UCSD-AML1 (cell line): ENCODE measurements at regions not wholly inside any gene's neighbourhood (a gene's known extent, or its start where the extent isn't known, plus 50 kb on each side); places are given as distances from the start of the nearest gene placed in this dataset.

ENCODE experiments used
- DNase-seq: peaks from one replicate; lab custom pipeline; 2025; ENCODE audit not compliant: unreplicated experiment; lab: John Stamatoyannopoulos, UW

GRCh38 chr2:38450509-38450908, 73.4 kb upstream of the ATL2 start:
- DNase-seq = no peak

GRCh38 chr2:38448692-38449410, 71.8 kb upstream of the ATL2 start:
- DNase-seq = no peak

DNA sequence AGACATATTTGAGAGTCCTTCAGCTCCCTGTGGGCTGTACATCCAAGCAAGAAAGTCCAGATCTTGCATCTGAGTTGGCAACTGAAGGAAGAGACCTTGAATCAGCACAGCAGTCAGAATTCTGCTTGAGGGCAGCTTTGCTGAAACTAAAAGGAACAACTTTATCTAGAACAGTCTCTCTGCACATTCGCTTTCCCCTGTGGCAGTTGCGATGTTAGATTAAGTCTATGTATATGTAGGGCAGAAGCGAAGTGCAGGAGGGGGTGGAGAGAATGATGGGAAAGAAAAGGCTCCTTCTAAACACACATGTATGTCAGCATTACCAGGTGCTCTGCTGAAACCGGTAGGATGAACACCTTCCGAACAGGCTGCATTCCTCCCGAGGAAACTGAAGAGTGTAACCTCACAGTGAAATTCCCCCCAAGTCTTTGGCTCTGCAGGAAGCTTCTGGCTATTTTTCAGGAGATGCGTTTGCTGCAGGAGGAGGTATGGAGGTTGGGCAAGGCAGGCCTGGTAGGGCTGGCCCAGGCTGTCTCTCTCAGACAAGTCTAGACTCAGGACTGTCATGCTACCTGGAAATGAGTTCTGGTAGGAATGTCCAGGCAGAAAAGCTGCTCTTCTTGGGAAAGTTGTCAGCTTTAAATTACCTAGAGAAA, 70.0 kb upstream of the ATL2 start:
- no peak for DNase-seq

GRCh38 chr2:38446418-38446817, 69.3 kb upstream of the ATL2 start:
- no peak for DNase-seq

- no peak for DNase-seq
These were observed 67.2 kb upstream of the ATL2 start for GRCh38 chr2:38444247-38444646.

- no peak for DNase-seq
These were observed 65.8 kb upstream of the ATL2 start for GRCh38 chr2:38442643-38443541.

DNA sequence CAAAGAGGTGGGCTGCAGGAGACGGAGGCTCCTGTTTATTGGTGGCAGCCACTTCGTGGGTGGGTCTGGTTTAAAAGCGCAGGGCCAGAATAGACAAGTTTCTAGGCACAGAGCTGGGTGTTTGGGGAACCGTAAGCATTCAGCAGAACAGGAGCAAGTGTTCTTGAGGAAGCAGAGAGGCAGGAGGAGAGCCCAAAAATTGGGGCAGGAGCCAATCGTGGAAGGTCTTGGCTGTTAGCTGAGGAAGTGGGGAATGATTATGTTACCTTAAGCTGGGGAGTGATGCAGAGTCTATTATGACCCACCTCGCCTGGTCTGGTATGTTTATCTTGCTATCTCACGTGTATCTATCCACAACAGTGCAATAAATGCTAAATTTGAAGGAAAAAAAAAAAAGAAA, 64.3 kb upstream of the ATL2 start:
- no peak for DNase-seq

DNA sequence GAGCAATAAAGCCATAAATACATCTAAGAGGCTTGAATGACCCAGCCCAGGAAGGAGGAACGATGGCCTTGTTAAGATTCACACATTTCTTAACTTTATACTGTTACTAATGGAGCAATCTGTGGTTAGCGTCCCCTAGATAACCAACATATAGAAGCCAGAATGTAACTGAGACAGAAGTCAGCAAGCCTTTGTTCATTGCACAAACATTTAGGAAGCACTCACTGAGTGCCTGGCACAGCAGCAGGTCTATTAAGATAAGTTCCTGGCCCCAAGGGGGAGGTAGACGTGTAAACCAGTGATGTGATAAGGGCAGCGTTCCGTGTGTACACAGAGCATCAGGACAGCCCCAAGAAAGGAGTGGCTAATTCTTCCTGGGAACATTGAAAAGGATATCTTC, 63.6 kb upstream of the ATL2 start:
- no peak for DNase-seq

DNA sequence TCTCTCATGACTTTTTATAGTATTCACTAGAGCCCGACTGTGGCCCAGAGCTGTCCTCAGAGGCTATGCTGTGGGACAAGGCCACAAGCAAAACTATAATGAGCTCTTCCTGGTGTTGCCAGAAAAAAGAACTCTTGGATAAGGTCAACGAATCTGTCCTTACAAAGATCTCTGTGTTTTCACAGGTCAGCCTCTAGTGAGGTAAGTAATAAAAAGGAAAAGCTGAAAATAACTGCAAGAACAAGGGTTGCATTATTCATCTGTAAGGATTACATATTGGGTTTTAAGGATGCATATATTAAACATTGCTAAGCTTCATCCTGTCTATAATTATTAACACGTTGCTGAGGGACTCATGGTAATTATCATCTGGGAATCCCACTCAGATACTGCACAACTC, 62.8 kb upstream of the ATL2 start:
- no peak for DNase-seq

GRCh38 chr2:38438883-38439612, 62.0 kb upstream of the ATL2 start:
- DNase-seq = no peak

DNA sequence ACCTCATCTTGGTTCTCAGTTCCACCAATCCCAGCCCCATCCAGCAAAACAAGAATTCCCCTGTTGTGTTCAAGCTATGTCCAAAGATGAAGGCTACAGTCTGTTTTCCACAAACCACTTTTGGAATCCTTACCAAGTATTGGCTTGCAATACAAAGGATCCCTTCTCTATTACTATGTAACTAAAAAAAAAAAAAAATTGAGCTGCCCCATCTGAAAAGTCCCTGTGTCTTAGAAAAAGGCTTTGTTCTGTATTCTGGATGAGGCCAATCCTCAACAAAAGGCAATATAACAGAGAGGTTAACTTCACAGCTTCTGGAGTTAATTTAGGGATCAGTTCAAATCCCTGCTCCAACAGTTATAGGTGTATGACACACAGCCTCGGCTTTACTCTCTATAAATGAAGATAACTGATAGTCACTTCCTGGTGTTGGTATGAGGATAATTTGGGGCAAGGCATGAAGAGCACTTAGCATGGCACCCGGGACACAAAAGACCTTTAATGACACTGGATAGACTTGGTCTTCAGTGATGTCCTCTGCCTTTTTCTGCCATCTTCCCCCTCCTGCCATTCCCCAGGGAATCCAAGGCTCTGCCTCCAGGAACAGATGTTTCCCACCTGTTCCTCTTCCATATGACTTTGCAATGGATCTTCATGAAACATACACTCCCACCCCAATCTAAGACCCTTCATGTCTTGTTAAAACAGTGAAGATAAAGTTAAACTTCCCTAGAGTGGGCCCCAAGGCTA, 61.2 kb upstream of the ATL2 start:
- DNase-seq = no peak

- no peak for DNase-seq
These were observed 59.2 kb upstream of the ATL2 start for GRCh38 chr2:38436227-38436664.

DNA sequence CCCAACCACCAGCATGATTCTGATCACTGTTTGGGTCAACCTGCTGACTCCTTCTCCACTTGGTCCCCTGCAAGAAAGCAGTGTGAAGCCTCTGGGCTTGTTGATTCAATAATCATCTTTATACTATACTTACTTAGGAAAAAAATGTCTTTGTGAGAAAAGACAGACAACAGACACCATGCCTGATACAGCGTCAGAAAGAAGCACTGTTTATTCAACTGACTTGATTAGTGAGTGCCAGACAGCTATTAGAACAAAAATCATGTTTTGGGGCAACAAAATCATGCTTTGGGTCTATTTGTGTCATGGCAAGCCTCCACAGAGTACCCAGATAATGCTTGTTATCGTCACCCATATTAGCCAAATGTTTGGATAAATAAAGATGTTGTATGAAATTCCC, 58.7 kb upstream of the ATL2 start:
- DNase-seq = no peak

DNA sequence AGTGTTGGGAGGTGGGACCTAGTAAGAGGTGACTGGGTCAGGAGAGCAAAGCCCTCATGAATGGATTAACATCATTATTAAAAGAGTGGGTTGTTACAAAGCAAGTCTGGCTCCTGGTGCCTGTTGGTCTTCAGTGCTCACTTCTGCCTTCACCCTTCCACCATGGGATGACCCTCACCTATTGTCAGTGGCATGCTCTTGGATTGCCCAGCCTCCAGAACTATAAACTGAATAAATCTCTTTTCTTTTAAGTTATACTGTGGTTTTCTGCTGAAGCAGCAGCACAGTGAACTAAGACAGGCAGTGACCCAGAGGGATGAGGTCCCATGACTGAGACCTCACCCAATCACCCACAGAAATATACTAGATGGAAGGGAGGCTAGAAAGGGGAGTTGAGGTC, 57.5 kb upstream of the ATL2 start:
- no peak for DNase-seq

DNA sequence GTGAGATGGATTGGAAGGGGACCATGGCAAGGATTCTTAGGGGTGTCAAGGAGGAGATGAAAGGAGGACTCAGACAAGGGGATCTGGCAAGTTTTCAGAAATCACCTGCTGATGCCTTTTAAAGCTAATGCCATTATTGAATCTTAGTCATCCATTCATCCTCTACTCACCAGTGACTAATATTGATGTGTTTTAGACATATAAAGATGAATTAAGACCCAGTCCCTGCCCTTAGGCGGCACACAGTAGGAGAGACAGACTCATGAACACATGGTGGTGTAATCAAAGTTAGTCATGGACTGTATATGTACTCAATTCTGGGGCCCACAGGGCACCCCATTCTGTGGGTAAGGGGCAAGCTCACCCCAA, 56.5 kb upstream of the ATL2 start:
- DNase-seq = no peak

GRCh38 chr2:38432820-38433606, 55.9 kb upstream of the ATL2 start:
- no peak for DNase-seq

GRCh38 chr2:38430597-38431207, 53.6 kb upstream of the ATL2 start:
- DNase-seq = no peak

- DNase-seq = no peak
These were observed 53.1 kb upstream of the ATL2 start for GRCh38 chr2:38430196-38430595.

DNA sequence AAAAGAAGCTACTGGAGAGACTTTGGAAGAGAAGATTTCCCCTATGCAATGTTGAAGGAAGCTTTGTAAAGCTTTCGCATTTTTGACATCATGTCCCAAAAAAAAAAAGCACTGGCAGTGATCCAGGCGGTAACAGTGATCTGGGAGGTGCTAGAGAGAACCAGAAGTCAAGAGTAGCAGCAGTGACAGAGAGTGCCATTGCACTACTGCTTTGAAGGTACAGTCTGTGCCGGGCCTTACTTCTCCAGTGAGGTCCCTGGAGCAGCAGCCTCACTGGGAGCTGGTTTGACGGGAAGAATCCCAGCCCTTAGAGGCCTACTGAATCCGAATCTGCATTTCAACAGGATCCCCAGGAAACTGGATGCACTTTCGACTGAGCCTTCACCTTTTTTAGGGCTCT, 50.9 kb upstream of the ATL2 start:
- DNase-seq = no peak
